ENCODE measurements at regions not wholly inside any gene's neighbourhood (a gene's known extent, or its start where the extent isn't known, plus 50 kb on each side); places are given as distances from the start of the nearest gene placed in this dataset.

DNA sequence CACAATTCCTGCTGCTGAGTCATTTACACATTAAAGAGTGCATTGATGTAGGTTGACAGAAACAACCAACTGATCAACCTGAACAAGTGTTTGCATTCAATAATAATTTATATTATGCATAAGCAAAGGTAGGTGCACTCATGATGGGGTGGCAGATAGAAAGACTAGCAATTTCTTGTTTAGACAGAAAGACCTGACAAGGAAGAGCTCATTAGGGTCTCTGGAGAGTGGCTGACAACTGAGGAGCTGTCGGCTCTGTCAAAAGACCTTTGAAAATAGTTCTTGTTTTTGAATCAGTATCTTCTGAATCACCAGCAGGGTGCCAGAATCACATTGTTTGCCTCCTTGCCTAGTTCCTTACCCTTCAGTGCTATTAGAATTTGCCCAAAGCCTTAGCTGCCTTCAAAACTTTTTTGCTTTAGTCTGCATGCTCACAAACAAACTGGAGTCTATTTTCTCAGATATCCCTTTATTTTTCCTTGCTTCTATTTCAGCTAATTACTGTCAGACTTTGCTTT is 234.7 kb downstream of the BTG1 start:
- TF ChIP-seq, protein P1, sequence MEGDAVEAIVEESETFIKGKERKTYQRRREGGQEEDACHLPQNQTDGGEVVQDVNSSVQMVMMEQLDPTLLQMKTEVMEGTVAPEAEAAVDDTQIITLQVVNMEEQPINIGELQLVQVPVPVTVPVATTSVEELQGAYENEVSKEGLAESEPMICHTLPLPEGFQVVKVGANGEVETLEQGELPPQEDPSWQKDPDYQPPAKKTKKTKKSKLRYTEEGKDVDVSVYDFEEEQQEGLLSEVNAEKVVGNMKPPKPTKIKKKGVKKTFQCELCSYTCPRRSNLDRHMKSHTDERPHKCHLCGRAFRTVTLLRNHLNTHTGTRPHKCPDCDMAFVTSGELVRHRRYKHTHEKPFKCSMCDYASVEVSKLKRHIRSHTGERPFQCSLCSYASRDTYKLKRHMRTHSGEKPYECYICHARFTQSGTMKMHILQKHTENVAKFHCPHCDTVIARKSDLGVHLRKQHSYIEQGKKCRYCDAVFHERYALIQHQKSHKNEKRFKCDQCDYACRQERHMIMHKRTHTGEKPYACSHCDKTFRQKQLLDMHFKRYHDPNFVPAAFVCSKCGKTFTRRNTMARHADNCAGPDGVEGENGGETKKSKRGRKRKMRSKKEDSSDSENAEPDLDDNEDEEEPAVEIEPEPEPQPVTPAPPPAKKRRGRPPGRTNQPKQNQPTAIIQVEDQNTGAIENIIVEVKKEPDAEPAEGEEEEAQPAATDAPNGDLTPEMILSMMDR (IDR thresholded peaks at IDR 0.05; ENCODE audit: low read depth, low read length), result no peak
- no peak for TF ChIP-seq POLR2A (IDR thresholded peaks at IDR 0.05; ENCODE audit: extremely low read depth, insufficient read length)
- TF ChIP-seq, protein P2, sequence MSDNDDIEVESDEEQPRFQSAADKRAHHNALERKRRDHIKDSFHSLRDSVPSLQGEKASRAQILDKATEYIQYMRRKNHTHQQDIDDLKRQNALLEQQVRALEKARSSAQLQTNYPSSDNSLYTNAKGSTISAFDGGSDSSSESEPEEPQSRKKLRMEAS (IDR thresholded peaks at IDR 0.05; ENCODE audit: low read depth, low read length), result no peak
